HL-60 (cell line): ENCODE measurements at regions not wholly inside any gene's neighbourhood (a gene's known extent, or its start where the extent isn't known, plus 50 kb on each side); places are given as distances from the start of the nearest gene placed in this dataset.

Experiments
- DNase-seq, 2 experiments: peaks; one replicate each; pipeline ENCODE4 v3.0.0-alpha.2; 2010 to 2020; ENCODE audit warnings: low read depth in 1 of 2, low spot score in 1 of 2
- H3K27ac ChIP-seq: fragments of 250-450 bp; sonication (Bioruptor Pico); replicated peaks from 2 replicates; pipeline ENCODE4 v1.5.1; 2020; ENCODE audit warnings: mild to moderate bottlenecking, moderate library complexity
- H3K27me3 ChIP-seq: fragments of 250-450 bp; sonication (Bioruptor Pico); 2 replicates; pipeline ENCODE4 v1.5.1; 2021; ENCODE audit warnings: mild to moderate bottlenecking, moderate library complexity; ENCODE audit not compliant: insufficient read depth, poor library complexity, severe bottlenecking
- H3K4me3 ChIP-seq: replicated peaks from 2 replicates; pipeline ENCODE4 v1.5.1; 2011; ENCODE audit warnings: mild to moderate bottlenecking, control low read depth, low read length; ENCODE audit not compliant: insufficient read depth
- GABPA ChIP-seq: IDR thresholded peaks from 2 replicates; pipeline ENCODE4 v1.6.1; 2012; ENCODE audit warnings: low read depth
- POLR2AphosphoS5 ChIP-seq: IDR thresholded peaks from 2 replicates; pipeline ENCODE4 v1.6.1; 2012; ENCODE audit warnings: low read depth
- REST ChIP-seq: IDR thresholded peaks from 2 replicates; pipeline ENCODE4 v1.6.1; 2012; ENCODE audit warnings: low read depth; ENCODE audit not compliant: insufficient replicate concordance
- SPI1 ChIP-seq: IDR thresholded peaks from 2 replicates; pipeline ENCODE4 v1.6.1; 2012; ENCODE audit warnings: low read depth, mild to moderate bottlenecking, borderline replicate concordance
- TF ChIP-seq, protein P1 (sequence below): IDR thresholded peaks from one replicate; pipeline ENCODE4 v1.5.1; 2011; ENCODE audit warnings: low read length, control low read depth, inconsistent platforms; ENCODE audit not compliant: insufficient read depth

- TF ChIP-seq REST (no peak), SPI1 (no peak), POLR2AphosphoS5 (no peak), GABPA (no peak)
- TF ChIP-seq, protein P1, sequence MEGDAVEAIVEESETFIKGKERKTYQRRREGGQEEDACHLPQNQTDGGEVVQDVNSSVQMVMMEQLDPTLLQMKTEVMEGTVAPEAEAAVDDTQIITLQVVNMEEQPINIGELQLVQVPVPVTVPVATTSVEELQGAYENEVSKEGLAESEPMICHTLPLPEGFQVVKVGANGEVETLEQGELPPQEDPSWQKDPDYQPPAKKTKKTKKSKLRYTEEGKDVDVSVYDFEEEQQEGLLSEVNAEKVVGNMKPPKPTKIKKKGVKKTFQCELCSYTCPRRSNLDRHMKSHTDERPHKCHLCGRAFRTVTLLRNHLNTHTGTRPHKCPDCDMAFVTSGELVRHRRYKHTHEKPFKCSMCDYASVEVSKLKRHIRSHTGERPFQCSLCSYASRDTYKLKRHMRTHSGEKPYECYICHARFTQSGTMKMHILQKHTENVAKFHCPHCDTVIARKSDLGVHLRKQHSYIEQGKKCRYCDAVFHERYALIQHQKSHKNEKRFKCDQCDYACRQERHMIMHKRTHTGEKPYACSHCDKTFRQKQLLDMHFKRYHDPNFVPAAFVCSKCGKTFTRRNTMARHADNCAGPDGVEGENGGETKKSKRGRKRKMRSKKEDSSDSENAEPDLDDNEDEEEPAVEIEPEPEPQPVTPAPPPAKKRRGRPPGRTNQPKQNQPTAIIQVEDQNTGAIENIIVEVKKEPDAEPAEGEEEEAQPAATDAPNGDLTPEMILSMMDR = no peak
- no peak overlapping the region for H3K4me3 ChIP-seq
Measured at GRCh38 chr7:10355816-10356215, 617.9 kb upstream of the PHF14 start.

GRCh38 chr7:10360050-10360449 lies 613.6 kb upstream of the PHF14 start:
- no peak for DNase-seq
- no peak for TF ChIP-seq POLR2AphosphoS5
- no peak for TF ChIP-seq GABPA
- TF ChIP-seq, protein P1 = no peak
- no peak for TF ChIP-seq REST
- TF ChIP-seq SPI1 = no peak
- no peak overlapping the region for H3K4me3 ChIP-seq

More at GRCh38 chr7:10355816-10356215, 617.9 kb upstream of the PHF14 start:
- H3K27ac ChIP-seq = peak overlapping the region; percentile 78
- peak in 1 of 2 experiments; percentile 67 for DNase-seq
- H3K27me3 ChIP-seq = no peaks in the 10 kb centered on the region

GRCh38 chr7:10401793-10402192 lies 571.9 kb upstream of the PHF14 start:
- H3K27ac ChIP-seq = no peak overlapping the region
- DNase-seq = no peak
- no peaks in the 10 kb centered on the region for H3K27me3 ChIP-seq
- TF ChIP-seq POLR2AphosphoS5 (no peak), SPI1 (no peak), GABPA (no peak), REST (no peak)
- TF ChIP-seq, protein P1 = no peak
- no peak overlapping the region for H3K4me3 ChIP-seq

More at GRCh38 chr7:10360050-10360449, 613.6 kb upstream of the PHF14 start:
- no peak overlapping the region for H3K27ac ChIP-seq
- no peaks in the 10 kb centered on the region for H3K27me3 ChIP-seq
